8988T (cell line): ENCODE measurements at regions not wholly inside any gene's neighbourhood (a gene's known extent, or its start where the extent isn't known, plus 50 kb on each side); places are given as distances from the start of the nearest gene placed in this dataset.
"Not testable (repeated sequence)": the region's sequence is repeated elsewhere in the genome, so short reads cannot be mapped to it uniquely, and the experiment has no call there.

Experiments used
- DNase-seq: peaks from one replicate; pipeline ENCODE4 v3.0.0; 2011

- no peak for DNase-seq
Observed at GRCh38 chrX:1140236-1140681, 72.2 kb downstream of the CRLF2 start.

GRCh38 chrX:1139185-1139500, 73.3 kb downstream of the CRLF2 start:
- no peak for DNase-seq

- no peak for DNase-seq
Observed at GRCh38 chrX:1138476-1139184, 73.8 kb downstream of the CRLF2 start.

GRCh38 chrX:1137531-1137930, 74.9 kb downstream of the CRLF2 start:
- DNase-seq: no peak

GRCh38 chrX:1136582-1136981, 75.9 kb downstream of the CRLF2 start:
- not testable (repeated sequence) for DNase-seq

- no peak for DNase-seq
Observed at GRCh38 chrX:1134976-1135375, 77.5 kb downstream of the CRLF2 start.

GRCh38 chrX:1134156-1134555, 78.3 kb downstream of the CRLF2 start:
- DNase-seq: no peak

- no peak for DNase-seq
Observed at GRCh38 chrX:1126738-1127137, 85.7 kb downstream of the CRLF2 start.

- DNase-seq: no peak
Observed at GRCh38 chrX:1124531-1124930, 87.9 kb downstream of the CRLF2 start.

- DNase-seq: not testable (repeated sequence)
Observed at GRCh38 chrX:1122851-1123250, 89.6 kb downstream of the CRLF2 start.

GRCh38 chrX:1119275-1119674, 93.2 kb downstream of the CRLF2 start:
- DNase-seq: no peak

- no peak for DNase-seq
Observed at GRCh38 chrX:1118572-1119199, 93.8 kb downstream of the CRLF2 start.

- DNase-seq: not testable (repeated sequence)
Observed at GRCh38 chrX:1115411-1115810, 97.0 kb downstream of the CRLF2 start.

- DNase-seq: no peak
Observed at GRCh38 chrX:1112321-1112720, 100.1 kb downstream of the CRLF2 start.

GRCh38 chrX:1111601-1112300, 100.7 kb downstream of the CRLF2 start:
- no peak for DNase-seq

GRCh38 chrX:1109580-1110119, 102.8 kb downstream of the CRLF2 start:
- DNase-seq: no peak

- DNase-seq: no peak
Observed at GRCh38 chrX:1108501-1109445, 103.7 kb downstream of the CRLF2 start.

- DNase-seq: no peak
Observed at GRCh38 chrX:1106478-1107210, 105.8 kb downstream of the CRLF2 start.

- no peak for DNase-seq
Observed at GRCh38 chrX:1105671-1106419, 106.6 kb downstream of the CRLF2 start.

GRCh38 chrX:1105031-1105430, 107.4 kb downstream of the CRLF2 start:
- DNase-seq: not testable (repeated sequence)

- DNase-seq: no peak
Observed at GRCh38 chrX:1103360-1103759, 109.1 kb downstream of the CRLF2 start.
